22Rv1 (cell line): ENCODE measurements at regions not wholly inside any gene's neighbourhood (a gene's known extent, or its start where the extent isn't known, plus 50 kb on each side); places are given as distances from the start of the nearest gene placed in this dataset.

ENCODE experiments used
- CTCF ChIP-seq: fragments of 450-650 bp; IDR thresholded peaks from 2 replicates; pipeline ENCODE4 v1.5.1; 2017; ENCODE audit warnings: mild to moderate bottlenecking
- ZFX ChIP-seq: fragments of 450-650 bp; IDR thresholded peaks from 2 replicates; pipeline ENCODE4 v1.6.1; 2017; ENCODE audit warnings: antibody characterized with exemption, borderline replicate concordance

DNA sequence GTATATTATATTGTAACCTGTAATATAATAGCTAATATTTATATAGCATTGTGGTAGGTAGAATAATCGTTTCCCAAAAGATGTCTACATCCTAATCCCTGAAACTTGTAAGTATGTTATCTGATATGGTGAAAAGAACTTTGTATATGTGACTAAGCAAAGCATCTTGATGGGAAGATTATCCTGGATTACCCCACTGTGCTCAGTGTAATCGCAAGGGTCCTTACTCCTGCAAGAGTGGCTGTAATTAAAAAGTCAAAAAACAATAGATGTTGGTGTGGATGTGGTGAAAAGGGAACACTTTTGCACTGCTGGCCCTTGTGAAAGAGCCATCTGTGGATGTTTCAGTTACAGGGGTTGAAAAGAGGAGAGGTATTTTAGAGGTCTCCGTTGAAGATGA is 95.2 kb downstream of the EDN1 start:
- no peak for TF ChIP-seq CTCF
- TF ChIP-seq ZFX = no peak
